ENCODE measurements at regions not wholly inside any gene's neighbourhood (a gene's known extent, or its start where the extent isn't known, plus 50 kb on each side); places are given as distances from the start of the nearest gene placed in this dataset.

DNA sequence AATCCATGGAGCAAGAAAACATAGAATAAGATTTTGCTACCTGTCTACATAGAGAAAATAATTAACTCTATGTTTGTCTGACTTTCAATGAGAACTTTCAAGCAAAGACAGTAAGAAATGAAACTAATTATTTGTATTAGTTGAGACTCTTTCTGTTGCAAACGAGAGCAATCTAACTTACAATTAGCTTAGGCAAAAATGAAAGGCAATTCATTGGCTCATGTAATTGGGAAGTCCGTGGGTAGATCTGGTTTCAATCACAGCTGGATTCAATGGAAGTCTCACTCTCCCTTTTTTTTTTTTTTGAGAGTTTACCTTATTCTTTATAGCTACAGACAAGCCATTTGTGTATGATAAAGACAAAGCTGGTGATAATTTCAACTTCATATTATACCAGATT, 68.2 kb upstream of the STXBP5 start:
- TF ChIP-seq, protein P1, sequence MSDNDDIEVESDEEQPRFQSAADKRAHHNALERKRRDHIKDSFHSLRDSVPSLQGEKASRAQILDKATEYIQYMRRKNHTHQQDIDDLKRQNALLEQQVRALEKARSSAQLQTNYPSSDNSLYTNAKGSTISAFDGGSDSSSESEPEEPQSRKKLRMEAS (IDR thresholded peaks at IDR 0.05), result no peak
- TF ChIP-seq ZNF792 (CRISPR knock-in tag; IDR thresholded peaks at IDR 0.05) (no peak), RBM22 (optimal IDR thresholded peaks at IDR 0.05; ENCODE audit: low read length) (no peak)
